ENCODE measurements at regions not wholly inside any gene's neighbourhood (a gene's known extent, or its start where the extent isn't known, plus 50 kb on each side); places are given as distances from the start of the nearest gene placed in this dataset.

- TF ChIP-seq CTCF (IDR thresholded peaks at IDR 0.05) (no peak), EZH2 (IDR thresholded peaks at IDR 0.05; ENCODE audit: borderline replicate concordance, insufficient read depth, low read depth, low read length, poor library complexity, severe bottlenecking) (no peak)
Observed at GRCh38 chr6:94680669-94681212, 896.6 kb upstream of the MANEA start.

Measured in B cell (primary cell).